ENCODE measurements at regions not wholly inside any gene's neighbourhood (a gene's known extent, or its start where the extent isn't known, plus 50 kb on each side); places are given as distances from the start of the nearest gene placed in this dataset.

GRCh38 chr13:26480246-26480855, 77.1 kb upstream of the WASF3 start:
- TF ChIP-seq POLR2AphosphoS5 (IDR thresholded peaks at IDR 0.05; ENCODE audit: borderline replicate concordance, low read depth, low read length) (no peak), EZH2 (IDR thresholded peaks at IDR 0.05) (no peak)
